Stimulated activated naive CD4-positive, alpha-beta T cell treated with Interleukin-2 at 50 U/mL for 16 hours (primary cell): ENCODE measurements at regions not wholly inside any gene's neighbourhood (a gene's known extent, or its start where the extent isn't known, plus 50 kb on each side); places are given as distances from the start of the nearest gene placed in this dataset.

Source experiments
- DNase-seq: peaks from one replicate; lab custom pipeline; 2025; lab: John Stamatoyannopoulos, UW

DNA sequence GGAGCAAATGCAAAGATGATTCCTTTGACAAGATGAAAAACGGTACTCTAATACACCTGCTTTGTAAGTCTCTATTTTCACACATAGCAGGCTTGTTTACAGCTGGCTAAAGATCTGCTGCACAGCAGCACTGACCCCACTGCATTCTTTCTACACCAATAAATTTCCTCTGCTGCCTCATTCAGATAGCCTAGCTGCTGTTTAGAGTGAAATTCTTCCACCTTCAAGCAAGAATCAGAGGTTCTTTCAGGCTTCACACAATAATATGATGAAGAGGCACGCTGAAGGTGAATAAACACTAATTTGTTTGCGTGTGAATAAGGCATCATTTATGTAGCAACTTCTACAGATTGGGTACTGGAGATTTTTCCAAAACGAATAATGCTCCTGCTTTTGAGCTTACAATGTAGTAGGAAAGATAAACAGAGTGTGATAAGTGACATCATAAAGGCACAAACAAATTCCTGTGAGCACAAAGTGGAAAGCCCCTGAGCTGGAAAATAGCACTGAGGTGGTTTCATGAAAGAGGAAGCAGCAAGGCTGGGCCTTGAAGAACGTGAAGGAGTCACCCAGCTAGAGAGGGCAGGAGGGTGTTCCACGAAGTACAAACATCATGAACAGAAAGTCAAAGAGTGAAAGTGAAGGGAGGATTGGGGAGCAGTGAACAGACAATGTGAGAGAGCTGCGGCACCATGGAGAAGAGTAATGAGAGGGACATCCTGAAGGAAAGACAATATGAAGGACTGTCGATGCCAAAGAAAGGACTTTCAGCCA is 543.4 kb downstream of the CD83 start:
- DNase-seq: peak; percentile 22

DNA sequence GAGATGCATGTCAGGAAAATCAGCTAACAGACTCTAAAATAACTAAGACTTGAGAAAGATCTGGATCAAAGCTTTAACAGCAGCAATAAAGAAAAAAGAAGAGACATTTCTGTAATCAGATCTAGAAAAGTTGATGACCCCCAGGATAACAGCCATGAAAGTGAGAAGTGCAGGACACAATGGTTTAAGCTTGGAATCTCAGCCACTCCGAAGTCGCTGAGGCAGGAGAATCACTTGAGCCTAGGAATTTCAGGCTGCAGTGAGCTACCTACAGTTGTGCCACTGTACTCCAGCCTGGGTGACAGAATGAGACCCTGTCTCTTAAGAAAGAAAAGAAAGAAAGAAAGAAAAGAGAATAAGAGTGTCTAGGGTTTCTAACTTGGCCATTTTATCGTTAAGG is 544.1 kb downstream of the CD83 start:
- no peak for DNase-seq

DNA sequence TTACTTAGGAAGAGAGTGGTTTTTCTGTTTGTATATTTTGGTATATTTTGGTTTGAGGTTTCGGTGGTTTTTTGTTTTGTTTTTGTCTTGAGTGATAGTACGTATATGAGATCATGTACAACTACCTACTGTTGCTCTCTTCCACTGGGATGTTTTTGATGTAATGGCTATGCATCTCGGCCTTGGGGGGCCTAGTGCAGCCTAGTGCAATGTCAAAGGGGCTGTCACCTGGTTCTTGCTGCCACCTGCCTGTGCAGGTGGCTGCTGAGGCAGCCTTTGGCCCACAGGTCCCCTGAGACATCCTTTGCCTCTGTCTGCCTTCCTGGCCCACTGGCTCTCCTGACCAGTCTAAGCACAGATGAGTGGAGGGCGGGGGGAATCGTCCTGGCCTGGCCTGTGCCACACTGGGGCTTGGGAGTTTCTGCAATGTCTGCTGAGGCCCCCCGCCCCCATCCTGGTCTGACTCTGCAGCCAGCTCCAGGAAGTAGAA is 546.6 kb downstream of the CD83 start:
- DNase-seq: no peak

DNA sequence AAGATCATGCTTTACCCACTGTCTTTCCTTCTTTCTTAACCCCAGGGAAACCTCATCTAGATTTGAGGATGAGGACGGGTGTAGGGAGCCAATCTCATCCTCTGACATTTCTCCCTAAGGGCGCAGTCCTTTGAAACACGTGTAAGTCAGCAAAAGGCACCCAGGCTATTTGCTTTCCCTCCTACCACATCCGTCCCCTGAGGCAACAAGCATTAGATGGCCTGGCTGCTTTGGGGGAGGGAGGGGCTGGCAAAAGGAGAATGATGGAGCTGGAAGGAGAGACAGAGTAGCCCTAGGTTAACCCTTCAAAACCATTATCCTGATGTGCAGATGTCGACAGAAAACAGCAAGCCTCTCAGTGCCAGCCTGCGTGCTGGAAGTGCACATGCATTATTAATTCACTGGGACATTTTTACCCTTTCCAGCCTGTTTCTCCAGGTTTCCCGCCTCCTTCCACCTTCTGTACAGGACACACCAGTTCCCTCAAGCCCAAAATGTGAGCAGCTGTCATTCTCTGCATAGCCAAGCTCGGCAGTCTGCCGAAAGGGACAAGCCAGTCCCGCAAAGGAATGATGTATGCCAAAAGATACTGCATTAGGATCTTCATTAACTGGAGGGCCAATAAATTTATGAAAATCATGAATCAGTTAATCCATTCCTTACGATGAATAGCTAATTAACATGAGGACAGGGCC is 547.2 kb downstream of the CD83 start:
- DNase-seq: no peak

DNA sequence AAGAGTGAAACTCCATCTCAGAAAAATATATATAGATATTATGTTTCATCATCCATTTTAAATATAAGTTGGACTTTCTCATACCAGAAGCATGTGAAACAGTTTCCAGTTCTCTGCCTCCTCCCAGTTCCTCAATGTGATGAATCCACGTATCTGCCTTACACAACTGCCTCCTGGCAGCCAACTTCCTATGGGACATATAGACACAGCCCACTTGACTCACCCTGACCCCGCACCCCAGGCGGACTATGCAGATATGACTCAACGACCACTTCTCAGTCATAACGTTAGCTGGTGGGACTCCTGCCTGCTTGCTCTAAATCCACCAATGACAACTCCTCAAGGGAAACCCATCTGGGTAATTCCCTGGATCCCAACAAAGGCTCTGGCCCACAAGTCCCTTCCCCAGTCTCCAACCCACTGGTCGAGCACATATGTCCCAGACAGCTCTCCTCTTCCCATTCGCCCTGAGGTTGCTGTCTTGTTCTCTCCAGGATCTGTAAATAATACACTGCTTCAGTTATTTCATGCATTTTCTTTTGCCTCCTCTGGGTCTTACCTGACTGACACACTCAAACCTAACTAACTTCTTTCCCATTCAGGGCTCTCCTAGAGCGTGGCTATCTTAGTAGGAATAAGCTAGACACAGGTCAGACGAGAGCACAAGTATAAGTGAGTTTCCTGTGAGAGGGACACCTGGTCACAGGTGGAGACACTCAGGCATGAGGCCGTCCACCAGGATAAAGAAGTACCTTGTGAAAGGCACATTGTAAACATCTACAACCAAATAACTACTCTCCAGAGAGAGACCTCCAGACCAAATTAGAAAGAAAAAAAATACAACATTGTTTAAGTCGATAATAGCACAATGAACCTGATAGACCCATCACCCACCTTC is 548.5 kb downstream of the CD83 start:
- peak; percentile 11 for DNase-seq

DNA sequence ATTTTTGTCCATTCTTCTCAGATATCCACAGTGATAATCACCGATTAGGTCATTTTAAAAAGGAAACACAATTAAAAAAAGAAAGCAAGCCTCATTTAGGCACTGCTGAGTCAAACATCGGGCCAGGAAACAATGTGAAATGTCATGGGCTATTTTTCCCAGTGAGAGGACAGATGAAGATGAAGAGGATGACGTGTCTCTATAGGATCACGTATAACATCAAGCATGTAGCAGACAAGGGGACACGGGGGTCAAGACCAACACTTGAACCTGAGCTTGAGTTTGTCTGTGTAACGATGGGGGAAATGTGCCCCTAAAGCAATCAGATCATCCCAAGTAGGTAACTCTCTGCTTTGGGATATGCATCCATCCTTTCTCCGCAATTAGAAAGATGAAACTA is 553.2 kb downstream of the CD83 start:
- no peak for DNase-seq

DNA sequence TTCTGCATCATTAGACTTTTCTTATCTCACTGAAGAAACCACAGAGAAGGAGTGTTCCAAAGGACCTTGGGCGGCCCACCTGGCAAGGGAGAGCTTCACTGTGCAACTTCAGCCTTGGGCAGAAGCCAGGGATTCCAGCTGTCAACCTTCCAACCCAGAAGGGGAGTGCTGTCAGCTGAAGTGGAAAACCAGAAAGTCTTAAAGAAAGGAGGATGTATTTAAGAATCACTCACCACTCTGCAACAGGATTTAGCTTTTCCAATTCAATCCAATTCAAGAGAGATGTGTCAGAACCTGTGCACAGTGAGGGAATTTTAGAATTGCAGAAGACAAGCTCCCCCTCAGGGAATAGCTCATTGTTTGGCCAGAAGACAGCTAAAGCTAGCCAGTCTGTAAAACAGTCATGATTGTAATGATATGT is 553.7 kb downstream of the CD83 start:
- no peak for DNase-seq

DNA sequence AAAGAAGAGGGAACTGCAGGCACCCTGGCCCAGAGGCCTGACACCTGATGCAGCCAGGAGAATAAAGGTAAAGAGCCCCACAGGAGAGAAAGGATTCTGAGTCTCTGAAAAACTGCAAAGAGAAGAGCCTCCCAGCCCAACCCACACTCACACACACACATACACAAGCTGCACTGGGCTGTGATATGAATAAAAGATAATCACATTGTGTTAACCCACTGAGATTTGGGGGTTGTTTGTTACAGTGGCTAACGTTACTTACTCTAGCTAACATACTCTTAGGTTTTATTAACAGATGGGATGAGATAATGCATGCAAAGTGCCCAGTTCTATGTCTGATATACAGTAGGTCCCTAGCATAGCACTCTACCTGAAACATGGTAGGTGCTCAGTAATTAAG is 554.4 kb downstream of the CD83 start:
- no peak for DNase-seq

DNA sequence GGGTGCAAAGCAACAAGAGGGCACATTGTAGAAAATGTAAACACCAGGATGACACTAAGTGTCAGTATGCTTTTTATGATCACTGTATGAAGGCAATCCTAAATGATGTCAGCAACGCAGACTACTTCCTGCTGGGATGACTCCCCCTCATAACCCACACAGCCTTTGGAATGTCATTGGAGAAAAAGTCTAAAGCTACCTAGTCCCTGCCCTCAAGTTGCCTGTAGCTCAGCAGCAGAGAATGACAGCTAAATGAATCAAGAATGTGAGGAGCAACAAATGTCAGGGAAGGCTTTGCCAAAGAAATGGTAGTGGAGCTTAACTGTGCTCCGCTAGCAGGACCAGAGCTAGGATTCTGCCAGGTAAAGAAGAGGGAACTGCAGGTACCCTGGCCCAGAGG is 555.6 kb downstream of the CD83 start:
- DNase-seq: no peak

DNA sequence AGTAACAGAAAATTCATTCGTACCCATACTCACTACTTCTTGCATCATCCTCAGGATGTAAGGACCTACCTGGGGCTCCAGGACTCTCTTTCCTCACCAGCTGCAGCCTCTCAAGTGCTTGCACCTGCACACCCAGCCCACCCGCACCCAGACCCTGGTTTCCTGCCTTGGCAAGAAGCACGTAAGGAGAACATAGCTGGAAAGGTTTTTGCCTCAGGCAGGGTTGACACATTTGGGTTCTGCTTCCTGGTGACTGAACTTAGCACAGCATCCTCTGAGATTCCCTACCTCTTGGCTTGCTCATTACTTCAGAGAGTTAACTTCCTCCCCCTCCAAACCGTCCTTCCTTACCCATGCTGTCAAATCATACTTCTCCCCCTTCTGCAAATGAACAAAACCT is 556.9 kb downstream of the CD83 start:
- no peak for DNase-seq

DNA sequence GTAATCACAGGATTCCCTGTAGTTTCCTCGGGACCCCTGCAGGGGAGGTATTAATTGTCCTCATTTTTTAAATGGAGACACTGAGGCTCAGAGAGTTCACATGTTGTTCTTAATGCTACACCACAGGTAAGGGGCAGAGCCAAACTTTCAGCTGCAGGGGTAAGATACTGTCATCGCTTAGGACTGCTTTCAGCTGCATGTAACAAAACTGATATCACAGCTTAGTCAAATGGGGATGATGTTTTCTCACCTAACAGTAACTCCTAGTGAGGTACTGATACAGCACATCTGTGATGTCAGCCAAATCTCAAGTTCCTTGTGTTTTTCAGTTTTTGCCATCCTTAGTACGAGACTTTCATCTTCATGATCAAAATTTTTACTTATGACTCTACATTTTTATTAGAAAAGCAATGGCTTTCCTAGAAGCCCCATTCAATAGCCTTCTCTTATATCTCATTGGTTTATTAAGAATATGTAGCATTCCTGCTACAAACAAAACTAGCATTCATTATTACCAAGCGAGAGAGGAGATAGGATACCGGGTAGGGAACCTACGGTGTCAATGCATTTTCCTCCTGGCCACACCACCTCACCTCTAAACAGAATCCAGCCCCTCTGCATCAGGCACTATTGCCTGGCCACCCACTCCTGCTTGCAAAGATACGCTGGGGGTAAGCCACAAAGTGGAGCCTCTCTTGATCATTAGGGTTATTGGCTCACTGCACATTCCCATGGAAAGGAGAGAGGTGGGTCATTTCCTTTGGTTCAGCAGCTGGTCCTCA is 557.5 kb downstream of the CD83 start:
- no peak for DNase-seq

DNA sequence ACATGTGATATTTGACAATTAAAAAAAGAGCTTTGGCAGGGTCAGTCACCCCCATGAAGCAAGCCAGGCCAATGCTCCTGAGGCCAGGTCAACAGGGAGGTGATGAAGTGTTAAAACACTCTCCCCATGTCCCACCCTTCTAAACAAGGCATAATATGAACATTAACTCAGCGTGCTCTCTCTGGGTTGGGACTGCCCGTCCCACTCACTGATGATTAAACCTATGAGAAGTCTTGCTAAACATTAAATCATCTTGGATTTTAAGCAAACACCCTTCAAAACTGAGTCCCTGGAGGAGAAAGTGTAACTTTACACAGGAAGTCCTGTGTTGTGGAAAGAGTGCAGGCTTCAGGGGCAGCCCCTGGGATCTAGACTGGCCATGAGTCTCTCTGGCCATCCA is 558.5 kb downstream of the CD83 start:
- DNase-seq: no peak

DNA sequence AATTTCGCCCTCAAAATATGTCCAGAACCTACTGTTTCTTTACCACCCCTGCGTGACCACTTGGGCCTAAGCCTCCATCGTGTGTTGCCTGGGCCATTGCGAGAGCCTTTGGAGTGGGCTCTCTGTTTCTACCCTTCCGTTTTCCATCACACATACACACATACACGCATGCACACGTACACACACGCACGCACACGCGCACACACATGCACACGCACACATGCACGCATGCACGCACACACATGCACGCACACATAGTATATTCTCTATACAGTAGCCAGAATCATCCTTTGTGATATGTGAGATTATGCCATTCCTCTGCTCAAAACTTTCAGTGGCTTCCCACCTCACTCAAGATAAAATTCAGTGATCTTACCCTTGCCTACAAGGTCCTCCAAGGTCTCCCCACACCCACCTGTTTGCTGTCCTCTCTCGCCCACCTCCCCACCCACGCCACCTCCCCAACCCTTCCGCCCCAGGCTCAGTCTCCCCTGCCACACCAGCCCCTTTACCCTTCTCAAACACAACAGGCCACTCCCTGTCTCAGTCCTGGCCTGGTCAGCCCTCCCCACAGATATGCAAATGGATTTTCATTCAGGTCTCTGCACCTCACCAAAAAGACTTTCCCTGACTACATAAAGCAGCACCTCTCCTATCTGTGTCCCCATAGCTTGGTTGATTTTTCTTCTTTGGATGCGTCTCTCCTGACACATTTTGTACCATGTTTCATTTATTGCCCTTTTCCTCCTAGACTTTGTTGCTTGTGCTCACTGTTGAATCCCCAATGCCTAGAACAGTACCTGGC is 559.6 kb downstream of the CD83 start:
- no peak for DNase-seq

DNA sequence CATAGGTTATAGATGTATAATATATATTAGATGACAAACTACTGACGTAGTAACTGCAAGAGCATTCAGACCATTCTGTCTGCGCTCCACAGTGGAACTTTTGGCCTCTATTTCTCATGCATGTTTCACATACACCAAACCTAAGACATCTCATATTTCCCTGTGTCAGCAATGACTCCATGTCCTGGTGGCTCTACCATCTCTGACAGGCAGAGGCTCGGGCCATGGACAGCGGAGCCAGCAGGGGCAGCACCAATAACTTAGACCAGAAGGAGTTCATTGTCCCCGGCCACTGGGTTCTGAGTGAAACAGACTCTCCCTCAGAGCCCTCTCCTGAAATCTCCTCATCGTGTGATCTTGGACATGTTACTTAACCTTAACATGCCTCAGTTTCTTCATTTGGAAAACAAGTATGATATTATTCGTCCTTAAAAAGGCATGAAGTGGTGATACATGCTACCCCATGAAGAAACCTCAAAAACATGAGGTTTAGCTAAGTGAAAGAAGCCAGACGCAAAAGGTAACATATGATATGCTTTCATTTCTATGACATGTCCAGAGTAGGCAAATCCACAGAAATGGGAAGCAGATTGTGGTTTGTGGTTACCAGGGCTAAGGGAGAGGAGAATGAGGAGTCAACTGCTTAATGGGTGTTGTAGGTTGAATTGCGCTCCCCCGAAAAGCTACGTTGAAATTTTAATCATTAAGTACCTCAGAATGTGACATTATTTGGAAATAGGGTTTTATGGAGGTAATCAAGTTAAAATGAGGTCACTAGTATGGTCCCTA is 564.0 kb upstream of the JARID2 start:
- DNase-seq: no peak

DNA sequence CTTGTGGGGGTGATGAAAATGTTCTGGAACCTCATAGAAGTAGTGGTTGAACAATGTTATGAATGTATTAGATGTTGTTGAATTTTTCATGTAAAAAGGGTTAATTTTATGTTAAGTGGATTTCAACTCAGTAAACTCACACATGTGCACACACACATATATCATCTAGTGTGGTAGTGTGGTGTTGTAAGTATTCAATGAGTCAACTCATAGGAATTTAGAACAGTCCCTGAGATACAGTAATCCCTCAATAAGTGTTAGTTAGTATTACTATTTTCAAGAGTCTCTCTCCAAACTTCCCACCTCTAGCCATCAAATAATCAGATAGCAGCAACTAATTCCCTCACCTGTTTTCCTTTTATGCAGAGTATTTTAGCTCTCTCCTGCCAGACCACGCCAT is 563.1 kb upstream of the JARID2 start:
- DNase-seq: no peak

DNA sequence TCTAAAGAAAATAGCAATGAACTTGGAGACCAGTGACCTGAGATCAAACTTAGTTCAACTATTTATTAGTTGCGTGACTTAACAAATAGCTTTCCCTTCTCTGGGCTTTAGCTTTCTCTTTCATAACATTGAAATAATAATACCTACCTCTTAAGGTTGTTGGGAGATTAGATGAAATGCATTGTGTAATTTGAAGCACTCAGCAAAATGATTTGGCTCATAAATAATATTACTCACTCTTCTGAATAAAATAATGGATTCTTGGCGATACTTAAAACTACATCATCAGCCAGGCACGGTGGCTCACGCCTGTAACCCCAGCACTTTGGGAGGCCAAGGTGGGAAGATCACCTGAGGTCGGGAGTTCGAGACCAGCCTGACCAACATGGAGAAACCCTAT is 556.2 kb upstream of the JARID2 start:
- no peak for DNase-seq

DNA sequence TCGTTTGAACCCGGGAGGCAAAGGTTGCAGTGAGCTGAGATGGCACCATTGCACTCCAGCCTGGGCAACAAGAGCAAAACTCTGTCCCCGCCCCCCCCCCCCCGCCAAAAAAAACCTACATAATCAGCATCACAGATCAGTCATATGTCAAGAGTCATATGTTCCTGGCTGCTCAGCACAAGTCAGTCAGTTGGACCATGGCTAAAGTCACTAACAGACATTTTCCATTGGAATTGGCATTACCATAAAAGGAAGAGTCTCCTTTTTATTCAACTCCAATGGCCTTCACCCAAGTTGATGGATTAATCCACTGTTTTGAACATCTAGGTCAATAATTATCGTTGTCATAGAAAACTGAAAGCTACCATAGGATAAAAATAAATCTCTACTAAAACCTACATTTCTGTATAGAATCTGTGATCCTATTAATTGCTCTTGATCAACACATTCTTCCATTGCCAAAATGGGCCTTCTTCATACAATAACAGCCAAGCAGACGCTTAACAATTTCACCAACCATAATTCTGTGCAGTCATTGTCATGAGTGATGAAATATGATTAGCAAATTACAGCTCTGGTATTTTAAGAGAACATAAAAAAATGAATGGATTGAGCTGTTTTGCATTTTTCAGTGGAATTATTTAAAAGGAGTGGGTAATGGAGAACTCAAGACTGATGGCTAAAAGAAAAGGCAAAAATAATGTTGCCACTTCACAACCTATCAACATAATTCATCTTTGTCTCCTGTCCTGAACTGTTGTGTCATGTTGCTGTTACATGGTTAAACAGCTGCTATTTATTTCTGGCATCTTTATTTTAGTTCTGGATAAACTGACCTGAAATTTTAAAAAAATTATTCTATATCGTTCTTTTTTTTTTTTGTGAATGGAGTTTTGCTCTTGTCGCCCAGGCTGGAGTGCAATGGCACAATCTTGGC is 555.5 kb upstream of the JARID2 start:
- no peak for DNase-seq

DNA sequence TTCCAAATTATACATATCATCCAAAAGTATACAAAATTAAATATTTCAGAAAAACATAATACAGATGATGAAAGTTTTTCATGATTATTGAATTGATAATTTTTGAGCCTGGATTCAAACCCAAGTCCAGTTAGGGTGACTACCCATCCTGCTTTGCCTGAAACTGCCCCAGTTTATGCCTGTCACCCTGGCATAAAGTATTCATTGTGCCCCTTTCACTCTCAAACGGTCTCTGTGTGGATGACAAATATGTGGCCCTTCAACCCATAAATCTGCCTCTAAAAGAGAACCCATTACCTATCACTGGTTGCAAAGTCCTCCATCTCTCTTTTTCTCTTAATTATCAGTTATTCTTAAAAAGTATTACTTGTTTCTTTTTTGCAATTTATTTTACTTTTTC is 553.7 kb upstream of the JARID2 start:
- DNase-seq: no peak
